KMS-11 (cell line): ENCODE measurements at regions not wholly inside any gene's neighbourhood (a gene's known extent, or its start where the extent isn't known, plus 50 kb on each side); places are given as distances from the start of the nearest gene placed in this dataset.

Source experiments
- H2AFZ ChIP-seq: fragments of 200-600 bp; sonication (generic); 2 replicates; pipeline ENCODE4 v1.6.1; 2016; ENCODE audit warnings: antibody characterized with exemption, mixed run types, low read depth
- H3K27ac ChIP-seq: fragments of 200-600 bp; sonication (generic); 2 replicates; pipeline ENCODE4 v1.6.1; 2016; ENCODE audit warnings: mild to moderate bottlenecking, mixed run types
- H3K27me3 ChIP-seq: fragments of 200-600 bp; sonication (generic); 2 replicates; pipeline ENCODE4 v1.6.1; 2017; ENCODE audit warnings: mild to moderate bottlenecking, low read depth, mixed run types, moderate library complexity; ENCODE audit not compliant: insufficient read depth
- H3K36me3 ChIP-seq: fragments of 200-600 bp; sonication (generic); 2 replicates; pipeline ENCODE4 v1.6.1; 2017; ENCODE audit warnings: mild to moderate bottlenecking, mixed run types; ENCODE audit not compliant: insufficient read depth
- H3K4me1 ChIP-seq: fragments of 200-600 bp; sonication (generic); 2 replicates; pipeline ENCODE4 v1.6.1; 2016; ENCODE audit warnings: mild to moderate bottlenecking, low read depth, mixed run types; ENCODE audit not compliant: poor library complexity, severe bottlenecking
- H3K4me2 ChIP-seq: fragments of 200-600 bp; sonication (generic); 2 replicates; pipeline ENCODE4 v1.7.0; 2016; ENCODE audit warnings: mild to moderate bottlenecking, mixed run types
- H3K4me3 ChIP-seq: fragments of 200-600 bp; sonication (generic); IDR thresholded peaks from 2 replicates; pipeline ENCODE4 v1.6.1; 2017; ENCODE audit warnings: low read depth, low read length, mixed read lengths; ENCODE audit not compliant: insufficient read depth
- H3K79me2 ChIP-seq: fragments of 200-600 bp; sonication (generic); 2 replicates; pipeline ENCODE4 v1.6.1; 2016; ENCODE audit warnings: low read depth, mixed run types; ENCODE audit not compliant: insufficient read depth
- H3K9ac ChIP-seq: fragments of 200-600 bp; sonication (generic); 2 replicates; pipeline ENCODE4 v1.6.1; 2016; ENCODE audit warnings: mild to moderate bottlenecking, mixed run types
- H4K20me1 ChIP-seq: fragments of 200-600 bp; sonication (generic); 2 replicates; pipeline ENCODE4 v1.6.1; 2016; ENCODE audit warnings: mild to moderate bottlenecking, mixed run types; ENCODE audit not compliant: insufficient read depth
- CTCF ChIP-seq: fragments of 200-600 bp; sonication (generic); conservative IDR thresholded peaks from 2 replicates; pipeline ENCODE4 v1.6.1; 2017; ENCODE audit warnings: low read depth, mild to moderate bottlenecking, antibody characterized with exemption, low read length, moderate library complexity, mixed read lengths

GRCh38 chr3:135549928-135550494 is 415.5 kb upstream of the PPP2R3A start:
- Histone ChIP-seq H3K9ac (no peak overlapping the region), H3K79me2 (no peaks in the 10 kb centered on the region), H3K36me3 (no peaks in the 10 kb centered on the region), H4K20me1 (no peaks in the 10 kb centered on the region), H3K27ac (no peak overlapping the region), H2AFZ (no peak overlapping the region), H3K4me2 (no peak overlapping the region), H3K27me3 (no peaks in the 10 kb centered on the region), H3K4me3 (no peak overlapping the region), H3K4me1 (no peaks in the 10 kb centered on the region)
- no peak for TF ChIP-seq CTCF

- Histone ChIP-seq H3K27me3 (no peaks in the 10 kb centered on the region), H3K9ac (no peak overlapping the region), H3K27ac (no peak overlapping the region), H3K79me2 (no peaks in the 10 kb centered on the region), H3K4me2 (no peak overlapping the region), H3K4me1 (no peaks in the 10 kb centered on the region), H2AFZ (no peak overlapping the region), H3K36me3 (no peaks in the 10 kb centered on the region), H4K20me1 (no peaks in the 10 kb centered on the region), H3K4me3 (no peak overlapping the region)
- no peak for TF ChIP-seq CTCF
These were observed 409.4 kb upstream of the PPP2R3A start for GRCh38 chr3:135556174-135556573.

GRCh38 chr3:135558150-135558783 is 407.3 kb upstream of the PPP2R3A start:
- Histone ChIP-seq H3K4me3 (no peak overlapping the region), H3K36me3 (no peaks in the 10 kb centered on the region), H3K27ac (no peak overlapping the region), H3K27me3 (no peaks in the 10 kb centered on the region), H2AFZ (no peak overlapping the region), H3K4me2 (no peak overlapping the region), H3K4me1 (no peaks in the 10 kb centered on the region), H3K79me2 (no peaks in the 10 kb centered on the region), H4K20me1 (no peaks in the 10 kb centered on the region), H3K9ac (no peak overlapping the region)
- TF ChIP-seq CTCF, result no peak

GRCh38 chr3:135558906-135559305 is 406.6 kb upstream of the PPP2R3A start:
- no peak overlapping the region for H3K4me3 ChIP-seq
- no peaks in the 10 kb centered on the region for H3K4me1 ChIP-seq
- no peaks in the 10 kb centered on the region for H3K79me2 ChIP-seq
- TF ChIP-seq CTCF, result no peak
- no peak overlapping the region for H3K4me2 ChIP-seq
- H4K20me1 ChIP-seq, result no peaks in the 10 kb centered on the region
- no peak overlapping the region for H2AFZ ChIP-seq
- H3K27ac ChIP-seq, result no peak overlapping the region
- no peaks in the 10 kb centered on the region for H3K27me3 ChIP-seq
- H3K9ac ChIP-seq, result no peak overlapping the region
- no peaks in the 10 kb centered on the region for H3K36me3 ChIP-seq
